IMR-90 (cell line): ENCODE measurements at regions not wholly inside any gene's neighbourhood (a gene's known extent, or its start where the extent isn't known, plus 50 kb on each side); places are given as distances from the start of the nearest gene placed in this dataset.

ENCODE experiments used
- ATAC-seq: fragments of 200-7000 bp; cut with Tn5 transposase; 2 replicates; pipeline ENCODE4 v1.9.1; 2020; ENCODE audit warnings: low read depth, mild to moderate bottlenecking, moderate library complexity
- BruUV-seq: library from RNA; stranded (reverse); fragments of 400-500 nt; replicated peaks from 2 replicates; lab custom pipeline; 2021; lab: Mats Ljungman, UMichigan
- CTCF ChIA-PET: fragments of 300-600 bp; formaldehyde crosslinking; extraction: SDS; loops from one replicate; lab custom pipeline; 2021; ENCODE audit warnings: antibody characterized with exemption; lab: Yijun Ruan, JAX
- POLR2A ChIA-PET: fragments of 300-600 bp; sonication (Branson Sonifier 250); formaldehyde crosslinking; loops from one replicate; lab custom pipeline; 2022; ENCODE audit warnings: antibody characterized with exemption; ENCODE audit not compliant: unreplicated experiment; lab: Charles Lee
- DNase-seq: peaks from one replicate; pipeline ENCODE4 v3.0.0; 2013
- H2AFZ ChIP-seq: replicated peaks from 2 replicates; pipeline ENCODE3; 2013; ENCODE audit warnings: low read length, mild to moderate bottlenecking; ENCODE audit not compliant: poor library complexity
- H2AK5ac ChIP-seq: 2 replicates; pipeline ENCODE4 v1.6.1; 2013; ENCODE audit warnings: low read depth, low read length, inconsistent platforms
- H2AK9ac ChIP-seq: replicated peaks from 2 replicates; pipeline ENCODE3; 2013; ENCODE audit warnings: mild to moderate bottlenecking, low read depth, low read length, moderate library complexity; ENCODE audit not compliant: poor library complexity
- H2BK120ac ChIP-seq: 2 replicates; pipeline ENCODE4 v1.6.1; 2013; ENCODE audit warnings: low read depth, low read length, inconsistent platforms
- H2BK15ac ChIP-seq: 3 replicates; pipeline ENCODE4 v1.6.1; 2013; ENCODE audit warnings: low read depth, low read length, inconsistent platforms
- H2BK20ac ChIP-seq: 2 replicates; pipeline ENCODE4 v1.6.1; 2013; ENCODE audit warnings: low read depth, mild to moderate bottlenecking, inconsistent platforms, low read length, moderate library complexity
- H2BK5ac ChIP-seq: 2 replicates; pipeline ENCODE4 v1.6.1; 2013; ENCODE audit warnings: mild to moderate bottlenecking, low read depth, low read length, inconsistent platforms; ENCODE audit not compliant: poor library complexity, severe bottlenecking
- H3K14ac ChIP-seq: replicated peaks from 2 replicates; pipeline ENCODE4 v1.6.1; 2013; ENCODE audit warnings: low read depth, low read length, inconsistent platforms
- H3K18ac ChIP-seq: 2 replicates; pipeline ENCODE4 v1.6.1; 2013; ENCODE audit warnings: low read depth, low read length, control low read depth
- H3K23ac ChIP-seq: 2 replicates; pipeline ENCODE4 v1.6.1; 2013; ENCODE audit warnings: low read depth, low read length, inconsistent platforms
- H3K27ac ChIP-seq: 2 replicates; pipeline ENCODE4 v1.5.1; 2013; ENCODE audit warnings: mild to moderate bottlenecking, control low read depth, low read length; ENCODE audit not compliant: insufficient read depth
- H3K27me3 ChIP-seq: 2 replicates; pipeline ENCODE4 v1.6.1; 2013; ENCODE audit warnings: low read length; ENCODE audit not compliant: control insufficient read depth, insufficient read depth
- H3K36me3 ChIP-seq: 2 replicates; pipeline ENCODE4 v1.6.1; 2013; ENCODE audit warnings: low read length, mixed read lengths; ENCODE audit not compliant: control insufficient read depth, insufficient read depth
- H3K4ac ChIP-seq: 2 replicates; pipeline ENCODE4 v1.6.1; 2013; ENCODE audit warnings: low read depth, low read length, inconsistent platforms
- H3K4me1 ChIP-seq: 2 replicates; pipeline ENCODE4 v1.6.1; 2013; ENCODE audit warnings: low read length, mixed read lengths; ENCODE audit not compliant: control insufficient read depth, insufficient read depth
- H3K4me2 ChIP-seq: 2 replicates; pipeline ENCODE4 v1.6.1; 2013; ENCODE audit warnings: low read depth, mild to moderate bottlenecking, control low read depth, low read length, moderate library complexity
- H3K4me3 ChIP-seq: 2 replicates; pipeline ENCODE4 v1.5.1; 2013; ENCODE audit warnings: low read depth, mild to moderate bottlenecking, control low read depth, low read length, moderate library complexity; ENCODE audit not compliant: insufficient read depth
- H3K56ac ChIP-seq: 2 replicates; pipeline ENCODE4 v1.6.1; 2013; ENCODE audit warnings: low read length, inconsistent platforms; ENCODE audit not compliant: insufficient read depth; ENCODE audit errors: extremely low read depth
- H3K79me1 ChIP-seq, 2 experiments: 2 replicates each; pipeline ENCODE4 v1.6.1; 2013; ENCODE audit warnings: low read length in 2 of 2, inconsistent platforms in 1 of 2, low read depth in 1 of 2
- H3K9ac ChIP-seq: 2 replicates; pipeline ENCODE4 v1.6.1; 2013; ENCODE audit warnings: low read depth, low read length, control low read depth
- H3K9me1 ChIP-seq: 2 replicates; pipeline ENCODE4 v1.6.1; 2013; ENCODE audit warnings: low read length, inconsistent platforms; ENCODE audit not compliant: insufficient read depth
- H3K9me3 ChIP-seq: 2 replicates; pipeline ENCODE4 v1.6.1; 2013; ENCODE audit warnings: low read length; ENCODE audit not compliant: control insufficient read depth, insufficient read depth
- H4K20me1 ChIP-seq: 2 replicates; pipeline ENCODE4 v1.6.1; 2013; ENCODE audit warnings: low read length, inconsistent platforms; ENCODE audit not compliant: insufficient read depth
- H4K5ac ChIP-seq: 2 replicates; pipeline ENCODE4 v1.6.1; 2013; ENCODE audit warnings: mild to moderate bottlenecking, low read depth, low read length, control low read depth
- H4K8ac ChIP-seq, 2 experiments: 2 replicates each; pipeline ENCODE4 v1.6.1; 2013; ENCODE audit warnings: low read depth in 2 of 2, low read length in 2 of 2, control low read depth in 1 of 2, inconsistent platforms in 1 of 2
- H4K91ac ChIP-seq: 2 replicates; pipeline ENCODE4 v1.6.1; 2013; ENCODE audit warnings: low read depth, low read length, inconsistent platforms; ENCODE audit not compliant: insufficient read depth
- CEBPB ChIP-seq: IDR thresholded peaks from 2 replicates; pipeline ENCODE4 v1.6.1; 2012; ENCODE audit warnings: low read depth, low read length, improper control_type of control experiment
- FOS ChIP-seq: fragments of 150-350 bp; IDR thresholded peaks from 2 replicates; pipeline ENCODE4 v1.6.1; 2016; ENCODE audit warnings: low read depth, low read length
- SMC3 ChIP-seq: fragments of 150-350 bp; IDR thresholded peaks from 2 replicates; pipeline ENCODE4 v1.6.1; 2016; ENCODE audit warnings: low read depth, mild to moderate bottlenecking, antibody characterized with exemption, low read length, moderate library complexity
- WGBS, 2 experiments: methylation state at CpG; one replicate each; pipeline versions ENCODE4 v1.1.5 to v1.1.7; 2013; ENCODE audit warnings: missing lambda C conversion rate in 2 of 2; ENCODE audit not compliant: insufficient read length in 1 of 2; ENCODE audit errors: extremely low coverage in 2 of 2; 5-methylcytosine and 5-hydroxymethylcytosine counted together
- dilution Hi-C: fragments of 300-500 bp; cut with HindIII; formaldehyde crosslinking; loops from one replicate; pipeline ENCODE4 v1.14.3; 2018; ENCODE audit warnings: low sequenced_read_pairs; ENCODE audit not compliant: unreplicated experiment
- in situ Hi-C: fragments of 300-500 bp; cut with MboI; formaldehyde crosslinking; loops from 3 replicates; pipeline ENCODE4 v1.14.3; 2019; ENCODE audit warnings: low sequenced_read_pairs, inconsistent platforms, mixed read lengths
- intact Hi-C: fragments of 100-400 bp; cut with micrococcal nuclease; formaldehyde crosslinking; loops from 2 replicates; pipeline ENCODE4 v1.10.0; 2022

DNA sequence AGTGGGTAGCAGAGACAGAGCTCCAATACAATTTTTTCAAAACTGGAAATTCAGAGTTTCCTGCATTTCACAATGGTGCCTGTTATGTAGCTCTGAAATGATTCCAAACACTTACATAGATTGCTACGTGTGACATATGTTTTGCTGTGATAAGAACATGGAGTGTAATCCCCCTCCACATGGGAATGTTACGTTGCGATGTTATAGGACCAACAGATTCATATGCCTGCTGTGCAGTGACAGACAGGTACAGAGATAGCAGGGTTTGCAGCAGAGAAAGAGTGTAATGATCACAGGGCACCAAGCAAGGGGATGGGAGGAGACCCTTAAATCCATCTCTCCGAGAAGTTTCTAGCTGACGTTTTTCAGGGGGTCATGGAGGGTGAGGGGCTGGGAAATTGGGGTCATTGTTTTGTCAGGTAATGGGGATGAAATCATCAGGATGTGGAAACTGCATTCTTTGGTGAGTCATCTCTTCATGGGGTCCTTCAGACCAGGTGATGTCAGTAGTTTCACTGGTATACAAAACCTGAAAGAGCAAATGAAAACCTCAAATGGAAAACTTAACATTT, 76.6 kb upstream of the OSBPL8 start:
- H2BK15ac ChIP-seq, result no peak overlapping the region; the same call in 2 of the 3 replicates
- H3K4me2 ChIP-seq, result no peak overlapping the region
- peaks cover 11% of the 10 kb centered on the region; the same call in 1 of the 2 replicates for H3K4me1 ChIP-seq
- no peak overlapping the region for H3K4me3 ChIP-seq
- ChIA-PET CTCF (no interaction called here), POLR2A (no interaction called here)
- peaks cover 11% of the 10 kb centered on the region for H3K9me1 ChIP-seq
- no TSS peak for BruUV-seq
- no peak overlapping the region for H3K27ac ChIP-seq
- H4K91ac ChIP-seq, result peak overlapping the region; percentile 17; the same call in 1 of the 2 replicates
- H3K9me3 ChIP-seq, result no peaks in the 10 kb centered on the region
- peak overlapping the region; percentile 20; the same call in 1 of the 2 replicates for H3K14ac ChIP-seq
- no peaks in the 10 kb centered on the region for H4K20me1 ChIP-seq
- intact Hi-C loops, result no loop called here
- H3K79me1 ChIP-seq, result no peaks in the 10 kb centered on the region
- no peaks in the 10 kb centered on the region for H3K27me3 ChIP-seq
- H3K56ac ChIP-seq, result no peak overlapping the region
- peak; percentile 40 for DNase-seq
- no peak overlapping the region for H3K23ac ChIP-seq
- peak overlapping the region; percentile 57 for H2AFZ ChIP-seq
- TF ChIP-seq FOS (0 out of 2 replicates have a peak, but pooled peaks have one; percentile 20), SMC3 (no peak), CEBPB (0 out of 2 replicates have a peak, but pooled peaks have one; percentile 5)
- no peak for ATAC-seq
- peak overlapping the region; percentile 45; the same call in 1 of the 2 replicates for H4K5ac ChIP-seq
- peak overlapping the region; percentile 86; the same call in 1 of the 2 replicates for H3K18ac ChIP-seq
- WGBS, 2 experiments, result no CpG with 5 or more reads among the region's 5 CpGs
- peak overlapping the region in 1 of 2 experiments; percentile 72; a peak in 2 of 4 replicates for H4K8ac ChIP-seq
- H2AK9ac ChIP-seq, result no peak overlapping the region
- peak overlapping the region; percentile 77; the same call in 1 of the 2 replicates for H3K4ac ChIP-seq
- no peak overlapping the region; the same call in 1 of the 2 replicates for H2BK20ac ChIP-seq
- H2BK120ac ChIP-seq, result peak overlapping the region; percentile 35; the same call in 1 of the 2 replicates
- in situ Hi-C loops, result no loop called here
- H2BK5ac ChIP-seq, result peak overlapping the region; percentile 3
- H3K9ac ChIP-seq, result no peak overlapping the region
- dilution Hi-C loops, result no loop called here
- H3K36me3 ChIP-seq, result no peaks in the 10 kb centered on the region
- H2AK5ac ChIP-seq, result peak overlapping the region; percentile 59; the same call in 1 of the 2 replicates
